ENCODE measurements at regions not wholly inside any gene's neighbourhood (a gene's known extent, or its start where the extent isn't known, plus 50 kb on each side); places are given as distances from the start of the nearest gene placed in this dataset.
"Not testable (repeated sequence)": the region's sequence is repeated elsewhere in the genome, so short reads cannot be mapped to it uniquely, and the experiment has no call there.

GRCh38 chr1:117314951-117315350 lies 52.3 kb upstream of the MAN1A2 start:
- not testable (repeated sequence) for DNase-seq (ENCODE audit: low read depth); H3K4me3 ChIP-seq (ENCODE audit: low read depth, low read length)

DNA sequence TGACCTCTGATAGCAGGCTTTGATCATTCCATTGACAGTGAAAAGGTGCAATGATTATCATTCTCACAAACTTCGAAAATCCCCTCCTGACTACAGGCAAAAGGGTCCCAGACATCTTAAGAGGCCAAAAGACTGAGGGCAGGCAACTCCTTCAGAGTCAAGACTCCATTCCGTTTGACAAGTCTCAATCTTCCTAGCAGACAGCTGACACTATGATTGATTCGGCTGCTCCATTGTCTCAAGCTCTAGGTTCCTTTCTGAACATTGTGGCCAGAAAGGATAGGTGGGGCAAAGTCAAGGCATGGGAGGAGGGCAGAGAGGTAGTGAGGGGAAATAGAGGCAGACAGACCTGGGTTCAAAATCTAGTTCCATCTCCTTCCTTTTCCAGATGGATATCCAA lies 53.7 kb upstream of the MAN1A2 start:
- no peak for DNase-seq (ENCODE audit: low read depth)
- TF ChIP-seq POLR2A (IDR thresholded peaks at IDR 0.05; ENCODE audit: extremely low read depth, insufficient read length) = no peak
- no peak for TF ChIP-seq MYC (IDR thresholded peaks at IDR 0.05; ENCODE audit: low read depth, low read length)
- TF ChIP-seq CTCF (IDR thresholded peaks at IDR 0.05; ENCODE audit: low read depth, low read length) = no peak
- TF ChIP-seq, protein P1, sequence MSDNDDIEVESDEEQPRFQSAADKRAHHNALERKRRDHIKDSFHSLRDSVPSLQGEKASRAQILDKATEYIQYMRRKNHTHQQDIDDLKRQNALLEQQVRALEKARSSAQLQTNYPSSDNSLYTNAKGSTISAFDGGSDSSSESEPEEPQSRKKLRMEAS (IDR thresholded peaks at IDR 0.05; ENCODE audit: low read depth, low read length) = no peak
- H3K4me3 ChIP-seq (ENCODE audit: low read depth, low read length) = no peak overlapping the region

DNA sequence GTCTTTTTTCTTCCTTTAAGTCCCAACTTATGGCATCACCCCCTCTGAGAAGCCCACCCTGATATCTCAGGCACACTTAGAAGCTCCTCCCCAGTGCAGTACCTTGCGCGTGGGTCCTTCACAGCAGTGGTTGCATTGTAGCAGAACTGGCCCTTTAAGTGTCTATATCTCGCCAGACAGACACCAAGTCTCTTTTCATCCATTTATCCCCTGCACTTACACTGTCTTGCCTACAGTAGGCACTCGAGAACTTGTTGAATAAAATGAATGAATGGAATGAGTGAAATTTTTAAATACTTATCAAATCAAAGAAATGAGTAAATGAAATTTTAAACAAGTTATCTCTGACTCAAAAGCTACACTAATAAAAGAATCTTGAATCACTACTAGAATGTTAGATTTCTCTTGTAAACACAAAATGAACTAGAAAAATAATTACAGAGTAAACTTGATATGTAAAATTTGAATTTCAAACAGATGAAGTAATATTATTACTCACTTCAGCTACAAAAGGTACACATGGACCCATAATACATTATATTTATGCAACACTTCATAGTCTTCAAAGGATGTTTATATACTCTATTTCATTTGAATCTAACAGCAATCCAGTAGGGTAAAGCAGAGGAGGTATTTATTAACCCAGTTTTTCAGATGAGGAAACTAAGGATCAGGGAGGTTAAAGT lies 54.7 kb upstream of the MAN1A2 start:
- H3K4me3 ChIP-seq (ENCODE audit: low read depth, low read length) = no peak overlapping the region
- peak; percentile 23 for TF ChIP-seq CTCF (IDR thresholded peaks at IDR 0.05; ENCODE audit: low read depth, low read length)
- TF ChIP-seq, protein P1 (IDR thresholded peaks at IDR 0.05; ENCODE audit: low read depth, low read length) = no peak
- DNase-seq (ENCODE audit: low read depth) = peak; percentile 21

DNA sequence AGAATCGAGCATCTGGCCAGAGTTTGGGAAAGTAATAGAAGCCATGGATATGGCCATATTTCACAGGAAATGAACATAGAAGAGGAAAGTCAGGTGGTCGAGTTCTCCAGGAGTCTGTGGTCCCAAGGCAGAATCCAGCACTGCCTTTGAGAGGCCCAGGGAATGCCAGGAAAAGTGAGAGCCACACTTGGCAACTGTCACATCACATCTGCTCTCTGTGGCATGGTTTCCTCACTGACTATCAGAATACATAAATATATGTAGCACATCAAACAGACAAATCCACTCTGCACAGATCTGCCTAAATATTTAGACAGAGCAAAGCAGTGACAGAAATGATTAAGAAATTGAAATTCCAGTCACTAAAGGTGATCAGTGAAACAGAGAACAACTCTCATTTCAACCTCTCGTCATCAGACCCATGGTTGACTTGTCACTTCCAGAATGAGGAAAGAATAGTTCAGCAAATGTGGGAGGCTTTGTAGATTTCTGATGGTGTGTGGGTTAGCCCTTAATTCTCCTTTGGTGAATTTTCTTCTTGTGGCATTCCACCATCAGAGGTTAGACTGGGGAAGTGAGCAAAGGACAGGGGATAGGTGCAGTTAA lies 58.8 kb upstream of the MAN1A2 start:
- no peak overlapping the region for H3K4me3 ChIP-seq (ENCODE audit: low read depth, low read length)
- DNase-seq (ENCODE audit: low read depth) = no peak
- TF ChIP-seq, protein P1 (IDR thresholded peaks at IDR 0.05; ENCODE audit: low read depth, low read length) = no peak
- TF ChIP-seq MYC (IDR thresholded peaks at IDR 0.05; ENCODE audit: low read depth, low read length) (no peak), POLR2A (IDR thresholded peaks at IDR 0.05; ENCODE audit: extremely low read depth, insufficient read length) (no peak), CTCF (IDR thresholded peaks at IDR 0.05; ENCODE audit: low read depth, low read length) (no peak)

- DNase-seq (ENCODE audit: low read depth) = no peak
- H3K4me3 ChIP-seq (ENCODE audit: low read depth, low read length) = no peak overlapping the region
- TF ChIP-seq CTCF (IDR thresholded peaks at IDR 0.05; ENCODE audit: low read depth, low read length) = no peak
- no peak for TF ChIP-seq MYC (IDR thresholded peaks at IDR 0.05; ENCODE audit: low read depth, low read length)
- no peak for TF ChIP-seq POLR2A (IDR thresholded peaks at IDR 0.05; ENCODE audit: extremely low read depth, insufficient read length)
- TF ChIP-seq, protein P1 (IDR thresholded peaks at IDR 0.05; ENCODE audit: low read depth, low read length) = no peak
Observed at GRCh38 chr1:117301901-117302300, 65.3 kb upstream of the MAN1A2 start.

DNA sequence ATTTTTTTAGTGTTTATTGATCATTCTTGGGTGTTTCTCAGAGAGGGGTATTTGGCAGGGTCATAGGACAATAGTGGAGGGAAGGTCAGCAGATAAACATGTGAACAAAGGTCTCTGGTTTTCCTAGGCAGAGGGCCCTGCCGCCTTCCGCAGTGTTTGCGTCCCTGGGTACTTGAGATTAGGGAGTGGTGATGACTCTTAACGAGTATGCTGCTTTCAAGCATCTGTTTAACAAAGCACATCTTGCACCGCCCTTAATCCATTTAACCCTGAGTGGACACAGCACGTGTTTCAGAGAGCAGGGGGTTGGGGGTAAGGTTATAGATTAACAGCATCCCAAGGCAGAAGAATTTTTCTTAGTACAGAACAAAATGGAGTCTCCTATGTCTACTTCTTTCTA lies 67.1 kb upstream of the MAN1A2 start:
- H3K4me3 ChIP-seq (ENCODE audit: low read depth, low read length); DNase-seq (ENCODE audit: low read depth): not testable (repeated sequence)

DNA sequence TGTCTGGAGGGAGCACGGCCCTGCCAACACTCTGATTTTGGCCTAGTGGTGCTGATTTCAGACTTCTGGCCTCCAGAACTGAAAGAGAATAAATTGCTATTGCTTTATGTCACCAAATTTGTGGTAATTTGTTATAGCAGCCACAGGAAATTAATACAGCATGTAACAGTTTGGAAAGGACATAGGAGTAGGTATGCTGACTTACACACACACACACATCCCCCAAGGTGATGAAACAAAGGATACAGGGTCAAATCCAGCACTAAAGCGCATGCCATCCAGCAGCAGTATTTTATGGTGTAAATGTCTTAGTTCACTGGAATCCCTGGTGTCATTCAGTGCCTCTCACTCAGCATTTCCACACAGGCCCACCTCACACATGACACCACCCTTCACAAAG lies 72.2 kb upstream of the MAN1A2 start:
- DNase-seq (ENCODE audit: low read depth) = no peak
- no peak for TF ChIP-seq POLR2A (IDR thresholded peaks at IDR 0.05; ENCODE audit: extremely low read depth, insufficient read length)
- TF ChIP-seq MYC (IDR thresholded peaks at IDR 0.05; ENCODE audit: low read depth, low read length) = no peak
- TF ChIP-seq, protein P1 (IDR thresholded peaks at IDR 0.05; ENCODE audit: low read depth, low read length) = no peak
- no peak for TF ChIP-seq CTCF (IDR thresholded peaks at IDR 0.05; ENCODE audit: low read depth, low read length)
- no peak overlapping the region for H3K4me3 ChIP-seq (ENCODE audit: low read depth, low read length)

Data from NB4 (cell line).